ENCODE measurements at regions not wholly inside any gene's neighbourhood (a gene's known extent, or its start where the extent isn't known, plus 50 kb on each side); places are given as distances from the start of the nearest gene placed in this dataset.

GRCh38 chr12:125583071-125583470 is 517.8 kb downstream of the AACS start:
- TF ChIP-seq MYC (IDR thresholded peaks at IDR 0.05; ENCODE audit: low read depth, low read length): no peak
- no peak for TF ChIP-seq MAX (IDR thresholded peaks at IDR 0.05; ENCODE audit: low read depth, low read length)
- TF ChIP-seq CTCF (IDR thresholded peaks at IDR 0.05; ENCODE audit: low read depth, low read length): no peak
- TF ChIP-seq POLR2A (IDR thresholded peaks at IDR 0.05; ENCODE audit: extremely low read depth, insufficient read length): no peak
- H3K4me3 ChIP-seq (ENCODE audit: low read depth, low read length): no peak overlapping the region
- DNase-seq (ENCODE audit: low read depth): no peak

- DNase-seq (ENCODE audit: low read depth): no peak
- TF ChIP-seq POLR2A (IDR thresholded peaks at IDR 0.05; ENCODE audit: extremely low read depth, insufficient read length): no peak
- no peak overlapping the region for H3K4me3 ChIP-seq (ENCODE audit: low read depth, low read length)
These were observed 521.2 kb downstream of the AACS start for GRCh38 chr12:125586441-125586840.

- no peak overlapping the region for H3K4me3 ChIP-seq (ENCODE audit: low read depth, low read length)
- no peak for TF ChIP-seq MYC (IDR thresholded peaks at IDR 0.05; ENCODE audit: low read depth, low read length)
- no peak for TF ChIP-seq MAX (IDR thresholded peaks at IDR 0.05; ENCODE audit: low read depth, low read length)
- TF ChIP-seq POLR2A (IDR thresholded peaks at IDR 0.05; ENCODE audit: extremely low read depth, insufficient read length): no peak
- TF ChIP-seq CTCF (IDR thresholded peaks at IDR 0.05; ENCODE audit: low read depth, low read length): no peak
- no peak for DNase-seq (ENCODE audit: low read depth)
These were observed 528.0 kb downstream of the AACS start for GRCh38 chr12:125593269-125593668.

GRCh38 chr12:125604976-125605375 is 539.7 kb downstream of the AACS start:
- H3K4me3 ChIP-seq (ENCODE audit: low read depth, low read length): no peak overlapping the region
- no peak for DNase-seq (ENCODE audit: low read depth)
- TF ChIP-seq POLR2A (IDR thresholded peaks at IDR 0.05; ENCODE audit: extremely low read depth, insufficient read length) (no peak), MYC (IDR thresholded peaks at IDR 0.05; ENCODE audit: low read depth, low read length) (no peak), MAX (IDR thresholded peaks at IDR 0.05; ENCODE audit: low read depth, low read length) (no peak), CTCF (IDR thresholded peaks at IDR 0.05; ENCODE audit: low read depth, low read length) (no peak)

GRCh38 chr12:125606312-125606711 is 541.1 kb downstream of the AACS start:
- no peak for TF ChIP-seq MYC (IDR thresholded peaks at IDR 0.05; ENCODE audit: low read depth, low read length)
- H3K4me3 ChIP-seq (ENCODE audit: low read depth, low read length): no peak overlapping the region
- DNase-seq (ENCODE audit: low read depth): no peak

- no peak for TF ChIP-seq POLR2A (IDR thresholded peaks at IDR 0.05; ENCODE audit: extremely low read depth, insufficient read length)
- no peak for TF ChIP-seq MAX (IDR thresholded peaks at IDR 0.05; ENCODE audit: low read depth, low read length)
- TF ChIP-seq CTCF (IDR thresholded peaks at IDR 0.05; ENCODE audit: low read depth, low read length): no peak
- no peak for TF ChIP-seq MYC (IDR thresholded peaks at IDR 0.05; ENCODE audit: low read depth, low read length)
- DNase-seq (ENCODE audit: low read depth): no peak
These were observed 545.1 kb downstream of the AACS start for GRCh38 chr12:125610292-125610691.

GRCh38 chr12:125610971-125611370 is 545.7 kb downstream of the AACS start:
- no peak for TF ChIP-seq MYC (IDR thresholded peaks at IDR 0.05; ENCODE audit: low read depth, low read length)
- TF ChIP-seq CTCF (IDR thresholded peaks at IDR 0.05; ENCODE audit: low read depth, low read length): no peak
- no peak for TF ChIP-seq MAX (IDR thresholded peaks at IDR 0.05; ENCODE audit: low read depth, low read length)
- TF ChIP-seq POLR2A (IDR thresholded peaks at IDR 0.05; ENCODE audit: extremely low read depth, insufficient read length): no peak
- no peak overlapping the region for H3K4me3 ChIP-seq (ENCODE audit: low read depth, low read length)
- no peak for DNase-seq (ENCODE audit: low read depth)

More at GRCh38 chr12:125610292-125610691, 545.1 kb downstream of the AACS start:
- H3K4me3 ChIP-seq (ENCODE audit: low read depth, low read length): no peak overlapping the region
